Mucosa of rectum (tissue), 2 donors: ENCODE measurements at regions not wholly inside any gene's neighbourhood (a gene's known extent, or its start where the extent isn't known, plus 50 kb on each side); places are given as distances from the start of the nearest gene placed in this dataset.
"Not testable (repeated sequence)": the region's sequence is repeated elsewhere in the genome, so short reads cannot be mapped to it uniquely, and the experiment has no call there.

Experiments used
- H3K27ac ChIP-seq, 2 donors: one replicate each; pipeline ENCODE4 v1.7.0; 2013; ENCODE audit warnings: inconsistent platforms in 2 of 2, low read depth in 2 of 2, low read length in 2 of 2
- H3K27me3 ChIP-seq, 2 donors: one replicate each; pipeline ENCODE4 v1.7.0; 2013; ENCODE audit warnings: low read length in 2 of 2; ENCODE audit not compliant: control insufficient read depth in 2 of 2, insufficient read depth in 2 of 2
- H3K36me3 ChIP-seq, 2 donors: one replicate each; pipeline ENCODE4 v1.7.0; 2013; ENCODE audit warnings: low read length in 2 of 2; ENCODE audit not compliant: control insufficient read depth in 2 of 2, insufficient read depth in 2 of 2
- H3K4me1 ChIP-seq, 2 donors: one replicate each; pipeline ENCODE4 v1.7.0; 2013; ENCODE audit warnings: low read length in 2 of 2, mild to moderate bottlenecking in 1 of 2; ENCODE audit not compliant: control insufficient read depth in 2 of 2, insufficient read depth in 2 of 2
- H3K4me3 ChIP-seq, 2 donors: one replicate each; pipeline ENCODE4 v1.7.0; 2013; ENCODE audit warnings: low read length in 2 of 2
- H3K9ac ChIP-seq, 2 donors: one replicate each; pipeline ENCODE4 v1.7.0; 2013; ENCODE audit warnings: low read length in 2 of 2, low read depth in 1 of 2, mild to moderate bottlenecking in 1 of 2
- H3K9me3 ChIP-seq, 2 donors: one replicate each; pipeline ENCODE4 v1.7.0; 2013; ENCODE audit warnings: low read length in 2 of 2; ENCODE audit not compliant: control insufficient read depth in 2 of 2
- donor health status: healthy.
- donor health status: Normal muscosa, but diverticular disease.

DNA sequence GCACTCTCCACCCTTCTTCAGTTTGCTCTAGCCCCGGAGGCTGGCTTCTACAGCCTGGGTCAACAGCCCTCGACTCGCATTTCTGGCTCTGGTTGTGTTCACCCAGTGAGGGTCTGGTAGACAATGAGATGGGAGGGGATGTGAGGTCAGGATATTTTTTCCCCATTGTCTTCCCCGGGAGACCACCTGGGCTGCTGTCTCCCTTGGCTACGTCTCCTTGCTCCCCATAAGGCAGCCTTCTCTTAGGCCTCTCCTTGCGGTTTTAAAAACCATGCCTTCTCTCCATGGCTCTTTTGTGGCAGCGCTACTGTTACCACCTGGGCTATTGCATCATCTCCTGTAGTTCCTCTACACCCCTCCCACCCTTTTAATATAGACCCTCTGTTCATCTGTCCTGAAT lies 327.6 kb upstream of the NOTCH2NLA start:
- H3K4me1 ChIP-seq, H3K4me3 ChIP-seq, H3K9me3 ChIP-seq, H3K9ac ChIP-seq, H3K36me3 ChIP-seq, H3K27ac ChIP-seq, H3K27me3 ChIP-seq: not testable (repeated sequence)

DNA sequence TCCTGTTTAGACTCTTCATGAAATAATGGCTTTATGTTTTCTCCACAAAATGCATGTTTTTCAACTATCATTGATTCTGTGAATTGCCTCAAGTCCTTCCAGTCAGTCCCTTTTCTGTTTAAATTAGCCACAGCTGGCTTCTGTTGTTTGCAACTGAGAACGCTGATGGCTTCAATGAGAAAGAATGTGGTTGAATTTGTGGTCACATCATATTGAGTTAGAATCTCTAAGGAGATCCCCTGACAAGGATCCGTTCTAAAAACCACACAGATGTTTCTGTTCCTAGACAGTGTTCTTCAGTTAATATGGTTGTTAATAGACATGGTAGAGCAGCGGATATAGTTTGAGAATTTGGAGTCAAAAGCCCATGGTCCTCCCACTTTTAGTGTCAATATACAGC lies 323.6 kb upstream of the NOTCH2NLA start:
- not testable (repeated sequence) for H3K27ac ChIP-seq, H3K9ac ChIP-seq, H3K9me3 ChIP-seq, H3K36me3 ChIP-seq, H3K4me1 ChIP-seq, H3K27me3 ChIP-seq, H3K4me3 ChIP-seq

DNA sequence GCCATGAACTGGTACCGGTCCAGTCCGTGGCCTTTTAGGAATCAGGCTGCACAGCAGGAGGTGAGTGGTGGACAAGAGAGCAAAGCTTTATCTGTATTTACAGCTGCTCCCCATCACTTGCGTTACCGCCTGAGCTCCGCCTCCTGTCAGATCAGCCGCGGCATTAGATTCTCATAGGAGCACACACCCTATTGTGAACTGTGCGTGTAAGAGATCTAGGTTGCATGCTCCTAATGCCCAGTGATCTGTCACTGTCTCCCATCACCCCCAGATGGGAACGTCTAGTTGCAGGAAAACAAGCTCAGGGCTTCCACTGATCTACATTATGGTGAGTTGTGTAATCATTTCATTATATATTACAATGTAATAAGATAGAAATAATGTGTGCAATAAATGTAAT lies 319.9 kb upstream of the NOTCH2NLA start:
- not testable (repeated sequence) for H3K4me3 ChIP-seq, H3K9ac ChIP-seq, H3K9me3 ChIP-seq, H3K27ac ChIP-seq, H3K4me1 ChIP-seq, H3K36me3 ChIP-seq, H3K27me3 ChIP-seq

DNA sequence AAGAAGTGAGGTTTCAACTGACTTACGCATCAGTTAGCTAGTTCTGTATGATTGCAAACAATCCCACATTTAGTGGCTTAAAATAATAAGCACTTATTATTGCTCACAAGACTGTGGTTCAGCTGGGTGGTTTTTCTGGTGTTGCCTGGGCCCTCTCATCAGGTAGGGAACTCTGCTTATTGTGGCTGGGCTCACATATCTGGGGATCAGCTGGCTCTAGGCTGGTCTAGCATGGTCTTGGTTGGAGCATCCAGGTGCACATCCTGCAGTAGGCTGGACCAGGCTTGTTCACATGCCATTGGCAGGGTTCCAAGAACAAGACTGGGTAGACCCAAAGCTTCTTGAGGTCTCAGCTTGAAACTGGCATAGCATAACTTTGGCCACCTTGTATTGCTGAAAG lies 317.4 kb upstream of the NOTCH2NLA start:
- H3K27me3 ChIP-seq, H3K9ac ChIP-seq, H3K4me1 ChIP-seq, H3K9me3 ChIP-seq, H3K36me3 ChIP-seq, H3K4me3 ChIP-seq, H3K27ac ChIP-seq: not testable (repeated sequence)

DNA sequence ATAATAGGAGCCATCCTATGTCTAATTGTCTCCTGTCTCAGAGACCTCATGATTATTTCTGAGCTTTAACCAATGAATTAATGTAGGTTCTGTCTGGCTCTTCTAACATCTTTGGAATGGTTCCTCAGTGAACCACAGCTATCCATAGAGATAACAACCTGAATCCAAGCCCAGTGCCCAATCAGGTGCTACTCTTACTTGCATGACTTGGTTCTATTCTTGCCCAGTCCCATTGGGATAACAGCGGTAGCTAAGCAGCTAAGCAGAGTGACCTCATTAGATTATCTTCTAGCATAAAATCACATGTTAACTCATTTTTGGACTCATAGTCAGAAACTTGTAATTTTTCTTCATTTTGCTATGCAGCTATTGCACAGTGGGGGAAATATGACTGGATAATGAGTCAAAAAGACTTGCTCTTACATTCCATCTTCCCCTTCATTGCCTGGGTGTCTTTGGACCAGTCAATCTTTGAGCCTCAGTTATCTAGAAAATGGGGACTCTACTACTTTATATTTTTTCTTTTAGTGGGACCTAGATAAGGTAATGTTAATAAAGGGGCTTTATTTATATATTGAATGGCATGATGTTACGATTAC lies 309.1 kb upstream of the NOTCH2NLA start:
- not testable (repeated sequence) for H3K4me1 ChIP-seq, H3K9me3 ChIP-seq, H3K9ac ChIP-seq

DNA sequence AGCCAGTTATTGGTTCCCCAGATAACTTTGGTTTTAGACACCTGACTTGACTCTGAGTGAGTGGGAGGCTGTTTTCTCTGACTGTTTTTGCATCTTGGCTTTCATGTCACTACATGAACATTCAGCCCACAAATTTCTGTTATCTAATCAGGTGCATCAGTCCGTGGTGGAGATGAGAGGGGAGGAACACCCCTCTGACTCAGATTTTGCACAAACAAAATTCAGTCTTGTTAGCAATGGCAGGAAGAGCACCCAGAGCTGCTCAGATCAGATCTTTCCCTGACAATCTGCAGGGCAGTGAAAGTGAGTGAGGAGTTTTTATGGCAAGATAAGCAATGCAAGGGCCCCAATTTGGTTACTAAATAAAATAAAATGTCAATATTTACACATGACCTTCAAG lies 307.2 kb upstream of the NOTCH2NLA start:
- not testable (repeated sequence) for H3K36me3 ChIP-seq, H3K27me3 ChIP-seq

More for the DNA sequence above, 309.1 kb upstream of the NOTCH2NLA start:
- not testable (repeated sequence) for H3K36me3 ChIP-seq, H3K27ac ChIP-seq, H3K27me3 ChIP-seq, H3K4me3 ChIP-seq

DNA sequence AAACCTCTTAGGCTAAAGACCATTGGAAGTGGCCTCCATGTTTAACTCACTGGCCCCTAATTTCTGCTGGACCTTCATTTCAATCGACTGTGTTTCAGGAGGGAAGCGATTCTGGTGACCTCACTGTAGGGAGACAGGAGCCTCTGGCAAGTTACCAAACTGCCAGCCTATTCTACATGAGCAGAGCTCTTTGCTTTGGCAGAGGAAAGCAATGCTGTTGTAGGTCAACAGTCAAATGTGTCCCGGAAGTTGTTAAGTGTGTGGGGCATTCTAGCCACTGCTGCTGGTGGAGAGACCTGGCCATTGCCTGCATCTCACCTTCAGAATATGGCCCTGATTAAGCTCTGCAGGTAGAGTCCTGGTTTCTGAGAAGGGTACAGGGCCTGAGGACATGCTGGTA lies 306.8 kb upstream of the NOTCH2NLA start:
- not testable (repeated sequence) for H3K36me3 ChIP-seq, H3K9me3 ChIP-seq, H3K4me3 ChIP-seq, H3K9ac ChIP-seq, H3K4me1 ChIP-seq, H3K27me3 ChIP-seq, H3K27ac ChIP-seq

More for the DNA sequence above, 307.2 kb upstream of the NOTCH2NLA start:
- H3K9me3 ChIP-seq, H3K4me1 ChIP-seq, H3K27ac ChIP-seq, H3K4me3 ChIP-seq, H3K9ac ChIP-seq: not testable (repeated sequence)

DNA sequence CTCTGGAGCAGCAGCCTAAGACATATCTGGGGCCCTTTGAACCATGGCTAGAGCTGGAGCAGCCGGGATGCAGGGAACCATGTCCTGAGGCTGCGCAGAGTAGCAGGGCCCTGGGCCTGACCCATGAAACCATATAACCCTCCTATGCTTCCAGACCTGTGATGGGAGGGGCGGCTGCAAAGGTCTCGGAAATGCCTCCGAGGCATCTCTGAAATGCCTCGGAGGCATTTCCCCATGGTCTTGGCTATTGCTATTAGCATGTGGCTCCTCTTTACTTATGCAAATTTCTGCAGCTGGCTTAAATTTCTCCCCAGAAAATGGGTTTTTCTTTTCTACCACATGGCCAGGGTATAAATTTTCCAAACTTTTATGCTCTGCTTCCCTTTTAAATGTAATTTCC lies 302.1 kb upstream of the NOTCH2NLA start:
- H3K27ac ChIP-seq, H3K27me3 ChIP-seq, H3K9ac ChIP-seq, H3K9me3 ChIP-seq, H3K36me3 ChIP-seq, H3K4me1 ChIP-seq, H3K4me3 ChIP-seq: not testable (repeated sequence)

DNA sequence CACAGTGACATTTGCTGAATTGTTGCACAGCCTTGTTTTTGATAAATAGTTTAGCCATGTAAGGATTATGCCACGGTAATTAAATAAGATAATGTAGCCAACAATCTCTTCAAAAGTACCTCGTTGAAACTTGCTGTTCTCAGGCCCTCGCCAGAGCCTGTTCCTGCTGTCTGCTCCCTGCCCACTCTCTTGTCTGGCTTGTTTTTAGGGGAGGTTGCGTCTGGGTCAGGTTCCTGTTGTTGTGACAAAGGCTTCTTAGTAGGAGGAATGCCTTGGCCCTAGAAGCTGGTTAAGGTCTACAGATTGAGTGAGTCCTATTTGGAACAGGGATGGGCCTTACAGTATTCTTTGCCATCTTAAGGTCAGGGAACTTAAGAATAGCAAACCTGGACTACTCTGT lies 294.0 kb upstream of the NOTCH2NLA start:
- H3K9ac ChIP-seq, H3K4me1 ChIP-seq, H3K36me3 ChIP-seq, H3K4me3 ChIP-seq, H3K9me3 ChIP-seq, H3K27ac ChIP-seq, H3K27me3 ChIP-seq: not testable (repeated sequence)

DNA sequence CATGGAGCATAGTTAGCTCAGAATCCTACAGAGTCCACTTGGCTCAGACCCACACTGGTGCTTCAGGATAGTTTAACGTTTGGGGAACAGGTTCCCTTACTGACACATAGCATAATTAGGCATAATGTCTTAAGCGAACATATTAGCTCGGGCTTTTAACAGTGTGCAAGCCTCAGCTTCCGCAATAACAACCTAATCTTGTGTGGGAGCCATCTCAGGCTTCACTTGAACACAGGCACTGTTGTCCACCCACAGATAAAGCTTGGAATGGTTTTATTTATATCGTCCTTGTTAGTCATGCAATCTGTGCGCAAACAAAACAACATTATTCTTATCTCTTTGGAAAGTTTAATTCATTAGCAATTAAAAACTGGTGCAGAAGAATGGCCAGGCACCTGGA lies 293.5 kb upstream of the NOTCH2NLA start:
- not testable (repeated sequence) for H3K36me3 ChIP-seq, H3K4me3 ChIP-seq, H3K27me3 ChIP-seq, H3K9ac ChIP-seq, H3K4me1 ChIP-seq, H3K9me3 ChIP-seq, H3K27ac ChIP-seq

DNA sequence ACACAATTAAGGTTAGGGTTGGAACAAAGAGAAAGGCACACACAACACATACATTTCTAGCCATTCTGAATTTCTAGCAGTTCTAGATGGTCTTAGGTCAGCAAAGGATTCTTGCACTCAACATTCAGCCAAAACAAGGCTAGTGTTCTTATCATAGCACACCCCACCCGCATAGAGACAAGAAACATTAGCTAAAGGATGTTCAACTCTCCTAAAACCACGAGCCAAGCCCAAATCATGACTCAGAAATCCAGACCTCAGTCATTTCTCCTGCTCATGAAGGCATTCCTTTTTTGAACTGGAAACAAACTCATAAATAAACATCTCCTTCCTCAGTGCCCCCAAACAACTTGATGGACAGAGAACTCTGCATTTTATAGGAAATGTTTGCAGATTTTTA lies 293.0 kb upstream of the NOTCH2NLA start:
- not testable (repeated sequence) for H3K4me1 ChIP-seq, H3K9me3 ChIP-seq, H3K9ac ChIP-seq, H3K36me3 ChIP-seq, H3K27me3 ChIP-seq, H3K27ac ChIP-seq, H3K4me3 ChIP-seq
